NB4 (cell line): ENCODE measurements at regions not wholly inside any gene's neighbourhood (a gene's known extent, or its start where the extent isn't known, plus 50 kb on each side); places are given as distances from the start of the nearest gene placed in this dataset.

ENCODE experiments used
- MYC ChIP-seq: IDR thresholded peaks from 2 replicates; pipeline ENCODE4 v1.6.1; 2011; ENCODE audit warnings: low read depth, low read length
- POLR2A ChIP-seq: IDR thresholded peaks from 2 replicates; pipeline ENCODE4 v1.6.1; 2011; ENCODE audit warnings: mild to moderate bottlenecking; ENCODE audit not compliant: insufficient read length; ENCODE audit errors: extremely low read depth
- TF ChIP-seq, protein P1 (sequence below): IDR thresholded peaks from one replicate; pipeline ENCODE4 v1.5.1; 2012; ENCODE audit warnings: low read depth, low read length

DNA sequence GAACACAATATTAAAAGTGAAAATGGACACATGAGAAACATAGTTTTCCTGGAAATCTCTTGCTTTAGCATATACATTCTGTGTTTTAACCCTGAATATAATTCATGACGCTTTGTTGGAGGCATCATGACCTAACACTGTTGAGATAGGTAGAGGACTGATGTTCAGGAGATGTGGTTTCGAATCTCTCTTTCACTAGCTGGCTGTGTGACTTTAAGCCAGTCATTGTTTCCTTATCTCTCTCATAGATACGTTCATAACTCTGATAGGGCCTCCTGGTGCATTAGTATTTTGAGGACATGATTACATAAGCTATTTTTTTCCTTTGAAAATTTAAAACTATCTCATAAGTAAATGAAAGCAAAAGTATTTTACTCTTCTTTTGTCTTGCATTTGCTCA, 179.0 kb upstream of the DTNA start:
- TF ChIP-seq, protein P1, sequence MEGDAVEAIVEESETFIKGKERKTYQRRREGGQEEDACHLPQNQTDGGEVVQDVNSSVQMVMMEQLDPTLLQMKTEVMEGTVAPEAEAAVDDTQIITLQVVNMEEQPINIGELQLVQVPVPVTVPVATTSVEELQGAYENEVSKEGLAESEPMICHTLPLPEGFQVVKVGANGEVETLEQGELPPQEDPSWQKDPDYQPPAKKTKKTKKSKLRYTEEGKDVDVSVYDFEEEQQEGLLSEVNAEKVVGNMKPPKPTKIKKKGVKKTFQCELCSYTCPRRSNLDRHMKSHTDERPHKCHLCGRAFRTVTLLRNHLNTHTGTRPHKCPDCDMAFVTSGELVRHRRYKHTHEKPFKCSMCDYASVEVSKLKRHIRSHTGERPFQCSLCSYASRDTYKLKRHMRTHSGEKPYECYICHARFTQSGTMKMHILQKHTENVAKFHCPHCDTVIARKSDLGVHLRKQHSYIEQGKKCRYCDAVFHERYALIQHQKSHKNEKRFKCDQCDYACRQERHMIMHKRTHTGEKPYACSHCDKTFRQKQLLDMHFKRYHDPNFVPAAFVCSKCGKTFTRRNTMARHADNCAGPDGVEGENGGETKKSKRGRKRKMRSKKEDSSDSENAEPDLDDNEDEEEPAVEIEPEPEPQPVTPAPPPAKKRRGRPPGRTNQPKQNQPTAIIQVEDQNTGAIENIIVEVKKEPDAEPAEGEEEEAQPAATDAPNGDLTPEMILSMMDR: no peak
- TF ChIP-seq POLR2A (no peak), MYC (no peak)
